ENCODE measurements at regions not wholly inside any gene's neighbourhood (a gene's known extent, or its start where the extent isn't known, plus 50 kb on each side); places are given as distances from the start of the nearest gene placed in this dataset.
"Not testable (repeated sequence)": the region's sequence is repeated elsewhere in the genome, so short reads cannot be mapped to it uniquely, and the experiment has no call there.

- no peak for DNase-seq
- Histone ChIP-seq H3K9me3 (no peaks in the 10 kb centered on the region), H3K27me3 (no peaks in the 10 kb centered on the region), H3K36me3 (no peaks in the 10 kb centered on the region), H3K4me3 (ENCODE audit: low read depth, low read length) (no peak overlapping the region), H3K4me1 (no peaks in the 10 kb centered on the region)
- TF ChIP-seq CTCF (IDR thresholded peaks at IDR 0.05; ENCODE audit: low read depth, low read length): no peak
Measured at GRCh38 chr5:164139423-164139822, 634.0 kb downstream of the MAT2B start.

GRCh38 chr5:164145458-164145857, 640.0 kb downstream of the MAT2B start:
- no peak for DNase-seq
- H3K9me3 ChIP-seq: no peaks in the 10 kb centered on the region
- TF ChIP-seq CTCF (IDR thresholded peaks at IDR 0.05; ENCODE audit: low read depth, low read length): no peak
- H3K27me3 ChIP-seq: no peaks in the 10 kb centered on the region
- H3K36me3 ChIP-seq: no peaks in the 10 kb centered on the region
- H3K4me3 ChIP-seq (ENCODE audit: low read depth, low read length): no peak overlapping the region
- no peaks in the 10 kb centered on the region for H3K4me1 ChIP-seq

GRCh38 chr5:164146223-164146622, 640.8 kb downstream of the MAT2B start:
- H3K4me3 ChIP-seq (ENCODE audit: low read depth, low read length): no peak overlapping the region
- DNase-seq: no peak
- no peaks in the 10 kb centered on the region for H3K9me3 ChIP-seq
- H3K27me3 ChIP-seq: no peaks in the 10 kb centered on the region
- TF ChIP-seq CTCF (IDR thresholded peaks at IDR 0.05; ENCODE audit: low read depth, low read length): no peak
- no peaks in the 10 kb centered on the region for H3K36me3 ChIP-seq
- H3K4me1 ChIP-seq: no peaks in the 10 kb centered on the region

- Histone ChIP-seq H3K36me3 (no peaks in the 10 kb centered on the region), H3K4me1 (no peaks in the 10 kb centered on the region), H3K4me3 (ENCODE audit: low read depth, low read length) (no peak overlapping the region), H3K27me3 (no peaks in the 10 kb centered on the region), H3K9me3 (no peaks in the 10 kb centered on the region)
- TF ChIP-seq CTCF (IDR thresholded peaks at IDR 0.05; ENCODE audit: low read depth, low read length): no peak
- DNase-seq: no peak
Measured at GRCh38 chr5:164148292-164148691, 642.9 kb downstream of the MAT2B start.

GRCh38 chr5:164152539-164152938, 647.1 kb downstream of the MAT2B start:
- H3K4me3 ChIP-seq (ENCODE audit: low read depth, low read length); H3K27me3 ChIP-seq; H3K4me1 ChIP-seq; DNase-seq; H3K9me3 ChIP-seq; H3K36me3 ChIP-seq: not testable (repeated sequence)

GRCh38 chr5:164153469-164154172, 648.2 kb downstream of the MAT2B start:
- no peak for DNase-seq

More at GRCh38 chr5:164153469-164154172, 648.2 kb downstream of the MAT2B start:
- H3K9me3 ChIP-seq: no peaks in the 10 kb centered on the region
- H3K4me3 ChIP-seq (ENCODE audit: low read depth, low read length): no peak overlapping the region
- H3K4me1 ChIP-seq: no peaks in the 10 kb centered on the region
- no peaks in the 10 kb centered on the region for H3K36me3 ChIP-seq
- no peak for TF ChIP-seq CTCF (IDR thresholded peaks at IDR 0.05; ENCODE audit: low read depth, low read length)
- no peaks in the 10 kb centered on the region for H3K27me3 ChIP-seq

Data from BE2C (cell line).